Stimulated activated naive CD8-positive, alpha-beta T cell treated with anti-CD3 and anti-CD28 coated beads, Interleukin-15, Interleukin-2, amounts not matched to agents 100 ng/mL and 50 ng/mL, for 24 hours (primary cell): ENCODE measurements at regions not wholly inside any gene's neighbourhood (a gene's known extent, or its start where the extent isn't known, plus 50 kb on each side); places are given as distances from the start of the nearest gene placed in this dataset.
"Not testable (repeated sequence)": the region's sequence is repeated elsewhere in the genome, so short reads cannot be mapped to it uniquely, and the experiment has no call there.

ENCODE experiments used
- H3K27ac Mint-ChIP-seq: one replicate; pipeline ENCODE4 v1.8.0; 2021; ENCODE audit warnings: mild to moderate bottlenecking, mixed read lengths
- H3K27me3 Mint-ChIP-seq: one replicate; pipeline ENCODE4 v1.8.0; 2021; ENCODE audit warnings: mixed read lengths
- H3K36me3 Mint-ChIP-seq: one replicate; pipeline ENCODE4 v1.8.0; 2021; ENCODE audit warnings: low read depth, mixed read lengths
- H3K4me1 Mint-ChIP-seq: one replicate; pipeline ENCODE4 v1.8.0; 2021; ENCODE audit warnings: low read depth, mixed read lengths
- H3K4me3 Mint-ChIP-seq: one replicate; pipeline ENCODE4 v1.8.0; 2021; ENCODE audit warnings: mild to moderate bottlenecking, mixed read lengths
- H3K9me3 Mint-ChIP-seq: one replicate; pipeline ENCODE4 v1.8.0; 2021; ENCODE audit warnings: mixed read lengths

DNA sequence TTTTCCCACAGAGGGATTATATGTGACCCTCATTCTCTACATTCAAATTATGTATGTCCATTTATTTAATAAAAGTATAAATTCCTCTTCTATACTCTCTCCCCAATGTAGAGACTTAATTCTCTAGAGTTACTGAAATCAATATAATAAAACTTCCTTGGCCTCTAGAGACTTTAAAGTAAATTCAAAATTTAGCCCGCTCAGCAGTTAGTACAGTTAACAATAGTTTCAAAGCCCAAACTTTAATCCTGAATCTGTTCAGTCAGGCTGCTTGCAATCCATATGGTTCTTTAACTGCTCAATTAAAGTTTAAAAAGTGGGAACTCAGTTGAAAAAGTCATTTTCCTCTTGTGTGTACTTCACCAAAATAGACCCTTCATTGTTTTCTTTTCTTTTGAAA is 2558.4 kb downstream of the ARAP2 start:
- Mint-ChIP-seq H3K9me3 (peaks cover 4% of the 10 kb centered on the region), H3K4me3 (no peak overlapping the region), H3K27me3 (no peaks in the 10 kb centered on the region), H3K4me1 (no peaks in the 10 kb centered on the region), H3K36me3 (no peaks in the 10 kb centered on the region), H3K27ac (no peak overlapping the region)

DNA sequence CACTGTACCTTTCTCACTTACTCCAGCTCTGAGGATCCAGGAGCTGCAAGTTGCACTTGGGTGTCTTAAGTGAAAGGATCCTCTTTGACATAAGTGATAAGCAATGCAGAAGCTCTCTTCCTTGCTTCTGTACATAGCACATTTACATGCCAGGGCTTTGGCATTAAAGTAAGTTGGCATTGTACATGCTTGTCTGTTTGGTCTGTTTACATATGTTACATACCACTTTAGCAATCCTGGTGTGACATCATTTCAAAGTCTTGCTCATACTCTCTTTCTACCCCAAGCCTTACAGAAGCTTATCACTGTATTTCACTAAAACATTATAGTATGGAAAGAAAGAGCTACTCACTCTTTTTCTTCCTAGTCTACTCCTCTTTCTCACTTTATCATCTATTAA is 2548.3 kb downstream of the ARAP2 start:
- no peak overlapping the region for H3K27ac Mint-ChIP-seq
- no peaks in the 10 kb centered on the region for H3K27me3 Mint-ChIP-seq
- no peaks in the 10 kb centered on the region for H3K36me3 Mint-ChIP-seq
- no peaks in the 10 kb centered on the region for H3K4me1 Mint-ChIP-seq
- no peak overlapping the region for H3K4me3 Mint-ChIP-seq
- H3K9me3 Mint-ChIP-seq, result peaks cover 8% of the 10 kb centered on the region

DNA sequence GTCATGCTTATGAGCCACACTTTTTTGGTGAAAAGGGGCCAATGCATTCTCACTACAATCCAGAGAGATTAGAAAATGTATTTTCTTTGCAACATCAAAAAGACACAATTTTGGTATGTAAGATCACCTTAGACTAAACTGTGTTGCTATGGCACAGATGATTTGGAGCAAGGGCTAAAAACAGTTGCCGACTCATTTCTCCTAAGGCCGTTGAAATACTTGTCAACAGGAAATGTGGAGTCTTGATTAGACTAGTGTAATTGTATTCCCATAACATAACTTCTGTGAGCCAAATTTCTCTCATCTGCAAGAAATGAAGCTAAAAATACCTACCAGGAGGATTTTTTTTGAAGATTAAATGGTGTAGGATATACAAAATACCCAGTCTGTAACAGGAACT is 2547.7 kb downstream of the ARAP2 start:
- no peaks in the 10 kb centered on the region for H3K36me3 Mint-ChIP-seq
- H3K4me3 Mint-ChIP-seq, result no peak overlapping the region
- no peaks in the 10 kb centered on the region for H3K27me3 Mint-ChIP-seq
- H3K27ac Mint-ChIP-seq, result no peak overlapping the region
- no peaks in the 10 kb centered on the region for H3K4me1 Mint-ChIP-seq
- peaks cover 9% of the 10 kb centered on the region for H3K9me3 Mint-ChIP-seq

DNA sequence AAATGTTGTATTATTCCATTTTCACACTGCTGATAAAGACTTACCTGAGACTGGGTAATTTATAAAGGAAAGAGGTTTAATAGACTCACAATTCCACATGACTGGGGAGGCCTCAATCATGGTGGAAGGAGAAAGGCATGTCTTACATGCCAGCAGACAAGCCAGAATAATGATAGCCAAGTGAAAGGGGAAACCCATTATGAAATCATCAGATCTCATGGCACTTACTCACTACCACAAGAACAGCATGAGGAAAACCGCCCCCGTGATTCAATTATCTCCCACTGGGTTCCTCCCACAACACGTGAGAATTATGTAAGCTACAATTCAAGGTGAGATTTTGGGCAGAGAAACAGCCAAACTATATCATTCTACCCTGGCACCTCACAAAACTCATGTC is 2535.1 kb downstream of the ARAP2 start:
- Mint-ChIP-seq H3K4me1 (no peaks in the 10 kb centered on the region), H3K9me3 (peaks cover 19% of the 10 kb centered on the region), H3K27ac (no peak overlapping the region), H3K36me3 (no peaks in the 10 kb centered on the region), H3K27me3 (no peaks in the 10 kb centered on the region), H3K4me3 (no peak overlapping the region)

DNA sequence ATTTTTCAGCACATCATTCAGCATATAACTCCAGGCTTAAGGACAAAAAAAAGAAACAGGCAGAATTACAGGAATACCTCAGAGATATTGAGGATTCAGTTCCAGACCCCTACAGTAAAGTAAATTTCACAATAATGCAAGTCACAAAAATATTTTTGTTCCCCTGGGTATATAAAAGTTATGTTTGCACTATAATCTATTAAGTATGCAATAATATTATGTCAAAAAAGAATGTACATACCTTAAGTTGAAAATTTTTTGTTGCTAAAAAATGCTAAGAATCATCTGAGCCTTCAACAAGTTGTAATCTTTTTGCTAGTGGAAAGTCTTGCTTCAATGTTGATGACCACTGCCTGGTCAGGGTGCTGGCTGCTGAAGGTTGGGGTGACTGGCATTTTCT is 2532.5 kb downstream of the ARAP2 start:
- Mint-ChIP-seq H3K36me3 (no peaks in the 10 kb centered on the region), H3K4me3 (no peak overlapping the region), H3K9me3 (peaks cover 15% of the 10 kb centered on the region), H3K27me3 (no peaks in the 10 kb centered on the region), H3K27ac (no peak overlapping the region), H3K4me1 (no peaks in the 10 kb centered on the region)

DNA sequence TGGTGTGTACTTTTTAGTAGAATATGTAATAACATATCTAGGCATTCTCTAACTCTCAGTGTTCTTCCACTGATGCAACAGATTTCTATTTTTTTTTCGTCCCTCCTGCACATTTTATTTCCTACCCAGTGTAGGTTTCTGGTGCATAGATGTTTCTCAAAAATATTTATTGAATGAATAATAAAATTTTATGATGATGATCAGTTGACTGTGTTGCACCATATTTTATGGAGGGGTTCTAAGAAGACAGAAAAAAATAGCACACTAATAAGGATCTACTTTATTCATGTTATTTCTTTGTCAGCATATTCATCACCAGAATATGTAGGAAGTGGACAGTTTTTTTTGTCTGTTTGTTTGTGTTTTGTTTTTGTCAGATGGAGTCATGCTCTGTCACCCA is 2529.3 kb downstream of the ARAP2 start:
- no peaks in the 10 kb centered on the region for H3K4me1 Mint-ChIP-seq
- no peaks in the 10 kb centered on the region for H3K36me3 Mint-ChIP-seq
- H3K27ac Mint-ChIP-seq, result no peak overlapping the region
- peaks cover 4% of the 10 kb centered on the region for H3K9me3 Mint-ChIP-seq
- H3K4me3 Mint-ChIP-seq, result no peak overlapping the region
- no peaks in the 10 kb centered on the region for H3K27me3 Mint-ChIP-seq

DNA sequence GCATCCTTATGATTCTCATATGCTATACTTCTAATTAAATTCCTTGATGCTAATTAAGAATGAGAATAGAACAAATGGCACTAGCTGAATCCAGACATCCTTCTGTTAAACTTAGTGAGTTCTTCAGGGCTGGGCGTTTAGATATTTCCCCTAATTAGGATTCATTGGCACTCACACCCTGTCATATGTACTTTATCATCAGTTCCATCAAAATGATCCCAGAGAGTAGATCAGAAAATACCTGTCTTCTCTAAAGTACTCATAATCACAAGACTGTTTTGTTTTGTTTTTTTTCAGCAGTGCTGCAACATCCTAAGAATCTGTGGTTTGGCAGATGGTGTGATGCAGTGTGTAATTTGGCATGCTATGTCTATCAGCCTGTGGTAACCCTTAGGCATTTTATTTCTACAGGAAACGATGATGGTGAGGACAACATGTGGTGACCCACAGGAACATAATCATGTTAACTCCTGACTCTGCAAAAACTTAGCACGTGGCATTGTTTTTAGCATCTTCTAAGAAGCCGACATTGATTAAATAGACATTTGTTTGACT is 2528.4 kb downstream of the ARAP2 start:
- H3K27ac Mint-ChIP-seq, result no peak overlapping the region
- H3K27me3 Mint-ChIP-seq, result no peaks in the 10 kb centered on the region
- no peaks in the 10 kb centered on the region for H3K36me3 Mint-ChIP-seq
- no peak overlapping the region for H3K4me3 Mint-ChIP-seq
- H3K9me3 Mint-ChIP-seq, result peaks cover 4% of the 10 kb centered on the region
- H3K4me1 Mint-ChIP-seq, result no peaks in the 10 kb centered on the region

DNA sequence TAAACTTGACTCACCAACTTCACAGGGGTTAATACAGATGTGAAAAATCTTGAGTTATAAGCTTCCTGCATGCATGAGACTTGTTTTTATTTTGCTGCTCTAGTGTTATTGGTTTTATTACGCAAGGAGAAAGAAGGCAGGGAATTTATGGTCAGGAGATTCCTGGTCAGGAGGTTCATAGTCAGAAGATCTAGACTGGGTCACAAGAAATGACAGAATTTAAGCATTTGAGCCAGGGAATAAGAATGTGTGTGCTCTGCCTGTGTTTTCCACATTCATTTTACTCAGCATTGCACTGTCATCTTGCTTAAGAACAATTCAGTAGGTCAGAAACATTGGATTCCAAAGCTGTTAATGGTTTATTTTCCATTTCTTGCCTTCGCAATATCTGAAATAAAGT is 2522.1 kb downstream of the ARAP2 start:
- H3K4me1 Mint-ChIP-seq, result no peaks in the 10 kb centered on the region
- no peaks in the 10 kb centered on the region for H3K36me3 Mint-ChIP-seq
- no peak overlapping the region for H3K27ac Mint-ChIP-seq
- no peak overlapping the region for H3K4me3 Mint-ChIP-seq
- H3K9me3 Mint-ChIP-seq, result no peaks in the 10 kb centered on the region
- H3K27me3 Mint-ChIP-seq, result no peaks in the 10 kb centered on the region

DNA sequence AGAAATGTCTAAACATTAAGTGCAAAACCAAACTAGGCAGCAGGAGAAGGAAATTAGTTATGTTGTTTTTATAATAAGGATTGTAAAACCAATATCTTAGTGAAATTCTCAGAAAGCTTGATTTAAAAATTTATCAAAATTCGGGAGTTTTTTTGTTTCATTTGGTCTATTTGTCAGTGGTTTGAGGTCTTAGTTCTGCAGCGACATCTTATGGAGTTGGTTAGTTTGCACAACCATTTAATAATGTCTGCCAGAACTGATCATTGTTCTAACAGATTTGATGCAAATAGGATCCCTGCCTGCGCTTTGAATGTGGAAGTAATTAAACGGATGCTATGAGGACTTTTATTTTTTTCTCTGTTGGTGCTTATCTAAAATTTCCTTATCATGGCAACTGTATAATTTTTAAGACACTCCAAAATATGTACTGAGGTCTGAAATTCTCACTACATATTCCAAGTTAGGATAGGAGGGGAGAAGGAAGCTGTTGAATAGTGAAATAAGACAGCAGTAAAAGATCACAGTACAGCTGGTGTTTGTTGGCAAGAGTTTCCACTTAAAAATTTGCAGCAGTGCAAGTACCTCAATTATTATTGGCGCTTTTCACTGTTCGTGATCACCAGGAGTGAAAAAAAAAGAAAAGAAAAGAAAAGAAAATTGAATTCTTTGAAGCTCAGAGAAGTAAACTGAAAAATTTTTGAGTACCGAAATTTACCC is 2521.4 kb downstream of the ARAP2 start:
- Mint-ChIP-seq H3K4me1 (no peaks in the 10 kb centered on the region), H3K27me3 (no peaks in the 10 kb centered on the region), H3K4me3 (no peak overlapping the region), H3K27ac (no peak overlapping the region), H3K36me3 (no peaks in the 10 kb centered on the region), H3K9me3 (no peaks in the 10 kb centered on the region)

DNA sequence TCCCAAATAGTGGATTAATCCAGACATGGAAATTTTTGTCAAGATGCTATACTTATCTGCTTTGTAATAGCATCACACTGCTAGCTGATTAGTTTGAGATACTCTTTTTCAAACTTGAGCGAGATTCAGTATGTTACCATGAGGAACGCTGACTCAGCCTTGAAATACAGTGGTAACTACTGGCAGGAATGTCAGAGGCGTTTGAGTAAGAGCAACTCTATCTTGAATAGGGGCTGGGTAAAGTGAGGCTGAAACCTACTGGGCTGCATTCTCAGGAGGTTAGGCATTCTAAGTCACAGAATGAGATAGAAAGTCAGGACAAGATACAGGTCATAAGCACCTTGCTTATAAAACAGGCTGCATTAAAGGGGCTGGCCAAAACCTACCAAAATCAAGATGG is 2519.6 kb downstream of the ARAP2 start:
- Mint-ChIP-seq H3K27me3 (no peaks in the 10 kb centered on the region), H3K4me3 (no peak overlapping the region), H3K36me3 (no peaks in the 10 kb centered on the region), H3K9me3 (no peaks in the 10 kb centered on the region), H3K4me1 (no peaks in the 10 kb centered on the region), H3K27ac (no peak overlapping the region)

DNA sequence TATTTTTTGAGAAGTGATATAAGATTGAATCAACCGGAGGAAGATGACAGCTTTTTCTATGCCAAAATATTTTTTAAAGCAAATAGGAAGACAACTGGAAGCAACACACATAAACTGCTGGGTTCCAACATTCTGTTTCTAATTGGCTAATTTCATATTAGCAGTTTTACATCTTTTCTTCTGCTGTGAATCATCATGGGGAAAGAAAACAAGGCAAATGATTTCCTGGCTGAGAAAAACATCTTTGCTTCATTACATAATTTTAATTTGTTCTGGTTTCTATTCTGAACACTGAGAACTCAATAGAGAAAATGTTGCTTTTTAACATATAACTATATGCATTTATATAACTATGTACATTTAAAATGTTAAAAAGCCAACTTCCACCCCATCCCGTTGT is 2518.5 kb downstream of the ARAP2 start:
- Mint-ChIP-seq H3K4me1 (no peaks in the 10 kb centered on the region), H3K36me3 (no peaks in the 10 kb centered on the region), H3K4me3 (no peak overlapping the region), H3K27ac (no peak overlapping the region), H3K27me3 (no peaks in the 10 kb centered on the region), H3K9me3 (no peaks in the 10 kb centered on the region)

DNA sequence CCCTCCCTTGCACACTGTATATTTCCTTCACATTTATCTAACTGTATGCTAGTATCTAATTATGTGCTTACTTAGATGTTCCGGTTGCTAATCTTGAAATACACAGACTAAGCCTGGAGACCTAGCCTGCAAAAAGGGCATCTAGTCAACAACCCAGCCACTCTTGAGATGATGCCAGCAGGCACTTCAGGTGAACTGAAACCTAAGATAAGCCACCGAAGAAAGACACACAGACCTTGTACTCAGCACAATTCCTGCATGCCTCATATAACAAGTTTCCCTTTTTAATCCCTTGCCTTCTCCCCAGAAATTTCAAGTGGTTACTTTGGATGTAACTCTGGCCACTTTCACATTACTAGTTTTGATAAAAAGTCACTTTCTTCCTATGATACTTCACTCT is 2506.6 kb downstream of the ARAP2 start:
- Mint-ChIP-seq H3K27me3 (no peaks in the 10 kb centered on the region), H3K27ac (no peak overlapping the region), H3K36me3 (no peaks in the 10 kb centered on the region), H3K4me1 (no peaks in the 10 kb centered on the region), H3K4me3 (no peak overlapping the region), H3K9me3 (peaks cover 1% of the 10 kb centered on the region)

DNA sequence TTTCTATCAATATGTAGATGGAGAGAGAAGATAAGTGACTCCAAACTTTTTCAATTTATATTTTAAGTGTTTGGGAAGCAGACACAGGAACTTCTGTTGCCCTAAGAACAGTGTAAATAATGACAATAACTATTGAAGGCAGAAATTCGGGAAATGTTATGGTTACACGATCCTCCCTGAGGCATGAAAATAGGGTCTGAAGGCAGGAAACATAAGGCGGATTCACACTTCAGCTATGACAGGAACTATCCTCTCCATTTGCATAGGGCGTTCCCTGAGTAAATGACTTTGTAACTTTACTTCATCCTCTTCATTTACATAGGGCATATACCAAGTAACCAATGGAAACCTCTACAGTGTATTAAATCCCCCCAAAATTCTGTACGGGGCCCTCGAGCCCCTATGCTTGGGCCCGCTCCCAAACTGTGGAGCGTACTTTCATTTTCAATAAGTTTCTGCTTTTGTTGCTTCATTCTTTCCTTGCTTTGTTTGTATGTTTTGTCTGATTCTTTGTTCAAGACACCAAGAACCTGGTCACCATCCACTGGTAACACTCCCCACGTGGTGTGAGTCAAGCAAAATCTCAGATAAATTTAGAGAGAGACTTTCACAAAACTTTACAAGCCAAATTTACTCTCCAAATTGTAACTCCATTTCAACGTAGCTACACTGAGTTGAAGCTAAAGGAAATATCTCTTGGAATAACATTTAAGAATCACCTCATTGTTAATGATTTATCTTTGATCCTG is 2504.3 kb downstream of the ARAP2 start:
- Mint-ChIP-seq H3K4me1 (no peaks in the 10 kb centered on the region), H3K9me3 (peaks cover 4% of the 10 kb centered on the region), H3K36me3 (no peaks in the 10 kb centered on the region), H3K27ac (no peak overlapping the region), H3K4me3 (no peak overlapping the region), H3K27me3 (no peaks in the 10 kb centered on the region)

DNA sequence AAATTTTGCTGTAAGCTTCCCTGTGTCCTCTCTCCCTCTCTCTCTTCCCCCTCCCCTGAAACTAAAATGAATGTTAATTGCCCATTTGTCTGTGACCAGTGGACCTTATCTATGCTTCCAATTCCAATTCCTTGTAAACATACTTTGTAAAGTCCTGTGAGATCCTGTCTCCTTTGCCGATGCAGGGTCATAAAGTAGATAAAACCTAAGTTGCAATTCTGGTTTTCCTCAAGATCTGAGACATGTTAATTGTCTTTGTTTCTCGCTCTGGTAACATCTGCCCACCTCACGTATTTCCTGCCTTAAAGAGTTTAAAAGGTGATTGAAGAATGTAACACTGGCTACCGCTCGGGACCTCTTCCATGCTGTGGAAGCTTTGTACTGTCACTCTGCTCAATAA is 2503.4 kb downstream of the ARAP2 start:
- not testable (repeated sequence) for H3K27me3 Mint-ChIP-seq, H3K36me3 Mint-ChIP-seq, H3K4me3 Mint-ChIP-seq, H3K9me3 Mint-ChIP-seq, H3K4me1 Mint-ChIP-seq, H3K27ac Mint-ChIP-seq

DNA sequence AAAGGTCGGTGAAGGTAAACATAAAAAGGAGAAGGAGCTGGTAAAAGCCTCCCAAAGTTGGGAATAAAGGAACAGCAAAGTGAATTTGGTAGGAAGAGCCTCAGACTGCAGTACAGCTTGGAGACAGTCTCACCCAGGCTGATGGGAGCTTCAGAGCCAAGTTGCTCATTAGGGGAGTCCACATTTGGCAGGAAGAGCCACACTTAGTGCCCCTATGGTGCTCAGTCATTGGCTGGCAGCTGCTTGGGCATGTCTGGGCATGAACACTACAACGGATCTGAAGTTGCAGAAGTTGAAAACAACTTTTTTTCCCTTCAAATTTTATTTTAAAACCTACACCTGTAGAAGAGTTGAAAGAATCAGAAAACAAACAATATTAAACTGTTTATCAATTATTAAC is 2497.3 kb downstream of the ARAP2 start:
- no peak overlapping the region for H3K4me3 Mint-ChIP-seq
- peaks cover 4% of the 10 kb centered on the region for H3K9me3 Mint-ChIP-seq
- H3K27me3 Mint-ChIP-seq, result no peaks in the 10 kb centered on the region
- H3K27ac Mint-ChIP-seq, result no peak overlapping the region
- no peaks in the 10 kb centered on the region for H3K36me3 Mint-ChIP-seq
- H3K4me1 Mint-ChIP-seq, result no peaks in the 10 kb centered on the region

DNA sequence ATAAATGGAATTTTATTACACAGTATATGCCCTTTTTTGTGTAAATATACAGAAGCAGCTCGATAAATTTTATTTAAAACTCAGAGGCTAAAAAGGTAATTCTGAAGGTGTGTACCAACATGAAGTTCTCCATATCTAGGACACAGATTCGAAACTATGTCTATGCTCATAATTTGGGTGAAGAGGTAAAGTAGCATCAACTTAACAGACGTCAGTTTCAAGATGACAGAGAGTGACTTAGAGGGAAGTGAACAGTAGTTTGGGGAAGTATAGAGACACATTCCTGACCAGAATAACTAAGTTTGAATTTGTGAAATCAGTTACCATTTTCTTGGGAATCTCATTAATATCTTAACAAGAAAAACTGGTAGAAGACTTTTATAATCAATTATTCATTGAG is 2493.3 kb downstream of the ARAP2 start:
- no peak overlapping the region for H3K4me3 Mint-ChIP-seq
- H3K4me1 Mint-ChIP-seq, result no peaks in the 10 kb centered on the region
- H3K36me3 Mint-ChIP-seq, result no peaks in the 10 kb centered on the region
- no peaks in the 10 kb centered on the region for H3K9me3 Mint-ChIP-seq
- H3K27me3 Mint-ChIP-seq, result no peaks in the 10 kb centered on the region
- H3K27ac Mint-ChIP-seq, result no peak overlapping the region
